OCI-M2 (cell line): ENCODE measurements at regions not wholly inside any gene's neighbourhood (a gene's known extent, or its start where the extent isn't known, plus 50 kb on each side); places are given as distances from the start of the nearest gene placed in this dataset.

Source experiments
- DNase-seq: peaks from one replicate; lab custom pipeline; 2025; ENCODE audit not compliant: unreplicated experiment; lab: John Stamatoyannopoulos, UW

DNA sequence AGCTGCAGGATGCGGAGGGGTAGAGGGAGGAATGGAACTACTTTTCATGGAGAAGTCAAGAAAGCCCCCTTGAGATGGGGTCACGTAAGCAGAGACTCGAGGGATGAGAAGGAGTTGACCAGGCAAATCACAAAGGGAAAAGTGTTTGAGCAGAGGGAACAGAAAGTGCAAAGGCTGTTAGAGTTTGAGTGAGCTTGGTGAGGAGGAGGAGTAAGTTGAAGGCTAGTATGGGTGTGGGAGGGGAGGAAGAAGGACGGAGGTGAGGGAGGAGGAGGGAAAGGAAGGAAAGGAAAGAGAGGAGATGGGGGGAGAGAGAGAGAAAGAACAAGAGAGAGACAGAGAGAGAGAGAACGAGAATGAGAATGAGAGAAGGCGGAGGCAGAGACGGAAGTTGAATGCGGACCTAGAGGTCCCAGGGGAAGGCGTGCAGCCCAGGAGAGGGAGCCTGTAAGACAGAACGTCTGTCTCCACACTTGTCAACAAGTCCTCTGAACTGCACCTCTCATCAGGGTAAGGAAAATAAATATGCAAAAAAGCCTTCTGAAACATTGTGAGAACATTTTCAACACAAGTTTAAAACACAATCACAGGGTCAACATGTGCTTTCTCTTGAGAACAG lies 279.8 kb upstream of the EEF2KMT start:
- no peak for DNase-seq

DNA sequence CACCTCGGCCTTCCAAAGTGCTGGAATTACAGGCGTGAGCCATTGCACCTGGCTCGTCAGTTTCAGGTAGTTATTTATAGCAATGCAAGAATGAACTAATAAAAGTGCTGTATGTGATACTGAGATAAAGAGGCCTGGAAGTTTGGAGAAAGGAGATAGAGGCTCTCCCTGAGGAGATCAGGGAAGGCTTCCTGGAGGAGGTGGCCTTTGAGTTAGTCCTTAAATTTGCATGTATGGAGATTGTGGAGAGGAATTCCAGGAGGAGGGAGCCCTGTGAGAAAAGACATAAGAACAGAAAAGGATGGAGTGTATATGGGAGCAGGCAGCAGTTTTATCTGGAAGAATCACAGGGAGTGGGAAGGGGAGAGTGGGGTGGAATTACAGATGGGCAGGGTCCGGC lies 276.6 kb upstream of the EEF2KMT start:
- no peak for DNase-seq

DNA sequence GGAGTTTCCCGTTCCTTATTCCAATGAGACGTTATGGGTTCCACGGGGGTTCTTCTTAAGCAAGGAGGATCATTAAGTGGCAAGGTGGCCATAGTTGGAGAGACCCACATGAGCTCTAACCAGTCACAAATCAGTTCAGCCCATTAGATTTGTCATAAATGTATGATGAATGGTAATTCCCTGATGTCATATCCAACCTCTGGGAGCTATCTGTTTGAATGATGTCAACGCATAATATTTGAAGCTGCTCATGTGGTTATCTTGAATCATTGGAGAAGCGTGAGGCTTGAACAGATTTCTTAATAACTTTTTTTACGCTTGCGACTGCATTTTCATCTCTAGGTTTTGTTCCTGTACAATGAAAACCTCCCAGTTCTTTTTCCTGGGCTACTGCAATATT lies 270.4 kb upstream of the EEF2KMT start:
- DNase-seq, result no peak

DNA sequence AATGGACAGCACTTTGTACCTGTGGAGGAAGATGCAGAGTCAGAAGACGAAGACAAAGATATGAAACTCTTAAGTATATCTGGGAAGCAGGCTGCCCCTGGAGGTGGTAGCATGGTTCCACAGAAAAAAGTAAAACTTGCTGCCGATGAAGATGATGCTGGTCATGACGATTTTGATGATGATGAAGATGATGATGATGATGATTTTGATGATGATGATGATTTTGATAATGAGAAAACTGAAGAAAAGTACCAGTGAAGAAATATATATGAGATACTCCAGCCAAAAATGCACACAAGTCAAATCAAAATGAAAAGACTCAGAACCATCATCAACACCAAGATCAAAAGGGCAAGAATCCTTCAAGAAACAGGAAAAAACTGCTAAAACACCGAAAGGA lies 268.5 kb upstream of the EEF2KMT start:
- no peak for DNase-seq

DNA sequence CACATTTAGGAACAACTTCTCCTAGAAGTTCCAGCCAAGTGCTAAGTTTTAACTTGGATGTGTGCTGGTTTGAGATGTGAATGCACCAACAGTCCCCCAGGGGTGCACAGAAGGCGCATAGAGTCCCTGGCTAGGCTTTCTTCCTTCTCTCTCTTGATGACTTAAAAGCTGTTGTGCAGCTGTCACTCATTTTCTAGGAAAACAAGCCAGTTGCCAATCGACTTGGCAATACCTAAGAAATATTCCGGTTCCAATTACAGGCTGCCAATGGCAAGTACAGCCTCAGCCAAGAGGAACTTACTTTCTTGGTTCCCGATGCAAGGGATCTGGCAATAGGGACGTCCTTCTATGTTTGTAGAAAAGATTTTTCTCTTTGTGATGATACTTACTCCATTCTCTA lies 266.6 kb upstream of the EEF2KMT start:
- no peak for DNase-seq

DNA sequence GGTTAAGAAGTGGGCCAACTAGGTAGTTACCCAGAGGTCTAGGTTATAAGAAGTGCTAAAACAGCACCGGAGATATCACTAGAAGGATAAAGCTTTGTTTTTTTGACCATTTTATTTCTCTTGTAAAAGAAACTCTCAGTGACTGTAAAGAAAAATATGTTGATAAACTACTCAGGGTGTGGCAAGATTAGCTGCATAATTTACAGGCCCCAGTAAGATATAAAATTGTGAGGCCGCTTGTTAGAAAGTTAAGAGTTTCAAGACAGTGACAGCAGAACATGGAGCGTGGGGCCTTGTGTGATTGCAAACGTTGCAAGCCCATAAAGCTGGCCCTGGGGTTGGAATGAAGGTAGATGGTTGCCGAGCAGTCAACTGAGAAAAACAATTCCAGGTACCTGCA lies 263.7 kb upstream of the EEF2KMT start:
- no peak for DNase-seq

DNA sequence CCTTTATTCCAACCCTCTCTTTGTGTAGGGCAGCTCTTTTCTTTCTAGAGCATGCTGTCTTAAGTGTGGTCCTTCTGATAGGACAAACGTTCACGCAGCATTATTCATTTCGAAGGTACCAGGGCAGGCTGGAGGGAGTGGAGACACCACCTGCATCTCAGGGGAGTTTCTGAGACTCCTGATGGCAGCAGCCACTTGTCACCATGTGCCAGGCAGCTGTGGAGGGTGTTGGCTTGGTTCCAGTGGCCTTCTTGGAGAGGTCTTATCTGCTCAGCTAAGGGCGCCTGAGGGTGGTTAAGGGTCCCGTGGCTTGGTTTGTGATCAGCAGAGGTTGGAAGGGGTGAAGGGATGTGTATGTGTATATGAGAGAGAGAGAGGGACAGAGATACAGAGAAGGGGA lies 257.1 kb upstream of the EEF2KMT start:
- DNase-seq, result no peak

DNA sequence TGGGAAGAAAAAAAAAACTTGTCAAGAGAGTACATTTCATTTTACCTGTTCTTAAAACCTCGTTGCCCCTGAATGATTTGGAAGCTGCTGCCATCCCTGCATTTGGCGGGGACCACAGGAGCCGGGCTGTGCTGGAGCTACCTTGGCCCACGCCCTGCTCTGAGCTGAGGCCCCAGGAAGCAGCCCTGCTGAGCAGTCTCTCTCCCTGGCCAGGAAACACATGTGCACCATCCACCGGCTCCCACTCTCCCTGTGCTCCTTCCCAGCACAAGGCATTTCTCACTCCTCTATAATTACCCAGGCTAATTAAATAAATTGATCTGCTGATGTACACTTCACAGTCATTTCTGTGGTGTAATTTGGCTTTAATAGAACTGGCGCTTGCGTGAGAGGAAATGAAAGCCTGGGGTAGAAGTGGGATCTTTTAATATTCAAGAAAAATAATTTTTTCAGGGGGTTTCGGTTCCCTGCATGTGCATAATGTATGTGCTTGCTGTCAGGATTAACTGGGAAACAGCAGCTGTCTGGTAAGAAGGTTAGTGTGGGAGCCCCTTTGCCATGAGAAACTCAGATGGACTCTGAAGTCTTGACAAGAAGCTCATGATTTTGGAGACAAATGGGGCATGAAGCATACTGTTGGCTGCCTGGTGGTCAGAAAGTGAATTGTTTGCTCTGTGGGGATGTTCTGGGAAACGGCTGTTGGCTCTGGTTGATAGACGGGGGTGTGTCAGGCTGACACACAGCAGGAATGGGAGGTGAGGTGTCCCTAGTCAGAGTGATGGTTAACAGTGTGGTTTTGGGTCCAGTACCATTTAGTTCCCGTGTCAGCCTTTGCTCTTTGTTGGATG lies 252.3 kb upstream of the EEF2KMT start:
- no peak for DNase-seq

DNA sequence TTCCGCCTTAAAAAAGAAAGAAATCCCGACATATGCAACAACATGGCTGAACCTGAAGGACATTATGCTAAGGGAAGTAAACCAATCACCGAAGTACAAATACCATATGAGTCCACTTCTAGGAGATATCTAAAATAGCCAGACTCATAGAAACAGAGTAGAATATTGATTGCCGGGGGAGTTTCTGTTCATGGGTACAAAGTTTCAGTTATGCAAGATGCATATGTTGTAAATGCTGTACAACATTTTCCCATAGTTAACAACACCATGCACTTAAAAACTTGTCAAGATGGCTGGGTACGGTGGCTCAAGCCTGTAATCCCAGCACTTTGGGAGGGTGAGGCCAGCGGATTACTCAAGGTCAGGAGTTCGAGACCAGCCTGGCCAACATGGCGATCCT lies 251.5 kb upstream of the EEF2KMT start:
- DNase-seq, result no peak

DNA sequence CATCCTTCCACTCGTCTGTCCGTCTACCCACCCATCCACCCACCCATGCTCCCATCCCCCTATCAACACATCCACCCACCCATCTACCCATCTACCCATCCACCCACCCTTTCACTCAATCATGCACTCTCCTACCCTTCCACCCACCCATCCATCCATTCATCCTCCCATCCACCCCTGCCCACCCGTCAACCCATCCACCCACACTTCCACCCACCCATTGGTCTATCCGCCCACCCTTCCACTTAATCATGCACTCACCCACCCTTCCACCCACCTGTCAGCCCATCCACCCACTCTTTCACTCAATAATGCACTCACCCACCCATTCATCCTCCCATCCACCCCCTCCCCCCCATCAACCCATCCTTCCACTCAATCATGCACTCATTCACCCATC lies 250.0 kb upstream of the EEF2KMT start:
- no peak for DNase-seq

DNA sequence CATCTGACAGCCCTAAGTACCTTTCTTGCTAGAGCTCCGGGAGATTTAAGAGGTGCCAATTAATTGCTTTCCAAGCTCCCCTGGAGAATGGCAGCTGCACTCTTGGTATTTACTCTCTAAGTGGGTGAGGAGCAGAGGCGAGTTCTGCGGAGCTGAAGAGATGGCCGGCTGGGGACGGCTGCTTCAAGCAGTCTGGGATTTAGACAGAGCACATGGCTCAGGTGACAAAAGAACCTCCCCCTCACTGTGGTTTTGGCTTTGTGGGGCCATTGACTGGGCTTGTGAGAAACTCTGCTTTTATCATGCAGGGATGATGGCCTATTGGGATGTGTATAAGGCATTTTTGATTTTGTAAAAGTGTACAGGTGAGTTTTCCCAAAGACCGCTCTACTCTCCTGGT lies 239.3 kb upstream of the EEF2KMT start:
- no peak for DNase-seq

DNA sequence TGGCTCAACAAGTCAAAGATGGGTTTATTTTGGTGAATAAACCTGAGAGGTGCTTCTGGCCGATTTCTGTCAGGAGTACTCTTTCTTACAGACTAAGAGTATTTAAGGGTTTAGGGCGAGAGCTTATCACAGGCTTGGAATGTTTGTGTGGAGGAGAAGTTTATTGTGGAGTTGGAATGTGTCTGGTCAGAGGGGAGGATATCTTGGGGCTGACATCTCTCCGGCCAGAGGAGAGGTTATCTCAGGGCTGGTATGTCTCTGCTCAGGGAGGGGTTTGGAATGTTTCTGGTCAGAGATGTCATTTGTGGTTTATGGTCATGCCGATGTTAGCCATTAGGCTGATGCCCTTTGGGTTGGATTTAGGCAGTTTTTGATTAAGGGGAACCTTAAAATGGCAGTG lies 236.4 kb upstream of the EEF2KMT start:
- no peak for DNase-seq

DNA sequence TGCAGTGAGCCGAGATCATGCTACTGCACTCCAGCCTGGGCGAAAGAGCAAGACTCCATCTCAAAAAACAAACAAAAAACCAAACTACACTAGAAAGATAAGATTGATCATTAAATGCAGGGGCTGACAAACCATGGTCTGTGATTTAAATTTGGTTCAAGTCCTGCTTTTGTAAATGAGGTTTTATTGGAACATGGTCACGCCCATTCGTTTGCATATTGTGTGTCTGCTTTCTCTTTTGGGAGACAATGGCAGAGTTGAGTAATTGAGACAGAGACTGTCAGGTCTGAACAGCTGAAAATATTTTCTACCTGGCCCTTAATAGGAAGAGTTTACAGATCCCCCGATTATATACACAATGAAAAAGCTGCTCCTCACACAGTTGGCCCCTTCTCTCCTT lies 235.5 kb upstream of the EEF2KMT start:
- no peak for DNase-seq

DNA sequence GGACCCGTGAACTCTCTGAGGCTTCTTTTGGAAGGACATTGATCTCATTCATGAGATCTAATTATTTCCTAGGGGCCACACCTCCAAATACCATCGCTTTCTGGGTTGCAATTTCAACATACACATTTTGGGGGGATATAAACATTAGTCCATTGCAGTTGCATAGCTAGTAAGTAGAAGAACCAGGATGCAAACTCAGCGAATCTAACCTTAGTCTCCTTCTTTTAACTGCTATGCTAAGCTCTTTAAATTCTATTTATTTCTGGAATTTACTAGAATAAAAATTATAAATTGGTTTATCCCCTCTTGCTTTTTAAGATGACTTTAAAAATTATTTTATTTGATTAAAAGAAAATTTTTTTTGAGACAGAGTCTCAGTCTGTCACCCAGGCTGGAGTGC lies 232.5 kb upstream of the EEF2KMT start:
- no peak for DNase-seq

DNA sequence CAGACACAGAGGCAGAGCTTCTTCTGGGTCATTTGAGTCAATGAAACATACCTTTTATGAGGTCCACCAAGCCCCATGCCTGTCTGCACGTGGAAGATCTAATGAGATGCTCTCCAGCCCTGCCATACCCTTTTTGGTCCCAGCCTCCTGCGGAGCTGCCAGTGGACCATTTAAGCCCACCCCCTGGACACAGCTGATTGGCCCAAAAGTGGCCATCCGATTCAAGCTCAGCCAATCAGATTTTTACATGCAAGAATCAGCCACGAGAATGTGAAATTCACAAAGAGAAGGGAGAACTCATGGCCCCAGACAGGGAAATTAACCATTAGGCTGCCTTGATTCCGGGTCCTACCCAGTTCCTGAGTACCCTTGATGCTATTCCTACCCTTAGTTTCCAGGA lies 231.0 kb upstream of the EEF2KMT start:
- no peak for DNase-seq

DNA sequence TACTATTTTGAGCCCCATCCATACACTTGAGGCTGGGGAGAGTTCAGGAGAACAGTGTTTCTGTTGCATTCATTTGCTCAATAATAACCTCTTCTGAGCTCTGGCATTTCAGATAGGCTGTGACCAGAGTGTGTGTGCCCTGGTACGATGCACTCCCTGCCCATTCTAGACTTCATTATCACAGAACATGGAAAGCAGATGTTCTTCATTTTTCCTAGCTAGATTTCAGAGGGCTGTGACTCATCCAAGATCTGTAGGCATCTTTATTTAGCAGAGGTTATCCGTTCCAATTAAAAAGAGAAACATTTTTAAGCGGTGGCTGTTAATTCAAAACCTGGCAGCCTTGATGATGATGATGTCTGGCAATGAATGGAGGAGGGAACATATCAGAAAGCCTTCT lies 228.8 kb upstream of the EEF2KMT start:
- no peak for DNase-seq

DNA sequence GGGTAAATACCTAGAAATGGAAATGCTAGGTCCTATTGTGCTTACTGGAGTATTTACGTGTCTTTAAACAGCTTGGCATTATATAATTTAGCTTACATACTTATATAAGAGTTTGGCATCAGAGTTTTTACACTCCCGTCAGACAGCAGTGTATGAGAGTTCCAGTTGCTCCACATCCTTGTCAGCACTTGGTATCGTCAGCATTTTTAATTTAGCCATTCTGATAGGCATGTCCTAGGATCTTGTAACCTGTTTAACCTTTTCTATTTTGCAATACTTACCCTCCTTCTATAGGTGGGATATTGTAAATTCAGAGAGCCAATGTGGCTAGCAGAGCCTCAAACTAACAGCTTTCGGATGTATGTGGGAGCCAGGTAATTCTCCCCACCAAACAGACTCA lies 228.3 kb upstream of the EEF2KMT start:
- DNase-seq, result no peak

DNA sequence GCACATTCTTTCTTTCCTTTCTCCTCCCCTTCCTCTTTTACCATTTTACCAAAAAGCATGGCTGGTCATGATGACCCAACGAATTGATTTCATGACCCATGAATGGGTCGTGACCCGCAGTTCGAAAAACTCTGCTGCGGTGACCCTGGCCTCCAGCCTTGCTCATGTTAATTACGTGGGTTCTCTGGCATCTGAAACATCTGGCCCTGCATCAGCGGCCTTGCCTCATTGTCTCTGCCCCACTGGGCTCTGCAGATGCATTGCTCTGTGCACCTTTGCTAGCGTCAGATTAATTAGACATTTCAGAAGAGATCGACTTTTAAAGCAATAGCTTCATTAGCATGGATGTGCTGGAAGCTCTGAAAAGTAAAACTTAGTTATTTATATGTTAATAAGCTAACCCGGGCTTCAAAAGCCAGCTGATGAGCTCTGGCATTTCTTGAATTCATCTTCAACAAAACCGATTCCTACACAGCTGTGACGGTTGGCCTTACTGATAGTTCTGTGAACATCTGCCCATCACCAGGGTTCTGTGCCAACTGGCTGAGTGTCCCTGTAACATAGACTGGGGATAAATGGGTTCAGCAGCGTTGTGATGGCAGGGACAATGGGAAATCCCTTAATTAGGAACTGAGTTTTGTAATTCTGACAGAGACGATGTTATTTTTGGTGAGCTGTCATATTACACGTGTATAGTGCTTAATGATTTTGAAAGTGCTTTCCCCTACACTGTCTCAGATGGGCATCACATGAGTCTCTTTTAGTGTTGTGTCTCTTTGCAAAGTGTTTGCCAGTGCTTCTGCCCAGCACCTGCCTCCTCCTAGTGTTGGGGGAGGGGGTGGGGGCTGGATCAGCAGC lies 225.9 kb upstream of the EEF2KMT start:
- no peak for DNase-seq

DNA sequence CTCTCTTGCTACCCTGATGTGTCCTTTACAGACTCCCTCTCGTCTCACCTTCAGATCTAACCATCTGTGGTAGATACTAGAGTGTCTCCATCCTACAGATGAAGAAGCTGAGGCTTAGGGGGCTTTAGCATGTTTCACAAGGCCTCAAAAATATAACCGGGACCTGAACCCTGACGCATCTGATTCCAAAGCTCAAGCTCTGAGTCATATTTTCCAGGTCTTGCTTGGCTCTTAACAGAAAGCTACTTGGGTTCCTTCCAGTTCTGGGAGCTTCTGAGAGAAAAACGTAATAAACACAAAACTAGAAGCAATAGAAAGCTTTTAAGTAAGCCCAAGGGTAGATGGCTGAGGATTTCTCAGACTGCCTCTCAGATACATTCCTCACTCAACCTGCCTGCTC lies 224.3 kb upstream of the EEF2KMT start:
- no peak for DNase-seq

DNA sequence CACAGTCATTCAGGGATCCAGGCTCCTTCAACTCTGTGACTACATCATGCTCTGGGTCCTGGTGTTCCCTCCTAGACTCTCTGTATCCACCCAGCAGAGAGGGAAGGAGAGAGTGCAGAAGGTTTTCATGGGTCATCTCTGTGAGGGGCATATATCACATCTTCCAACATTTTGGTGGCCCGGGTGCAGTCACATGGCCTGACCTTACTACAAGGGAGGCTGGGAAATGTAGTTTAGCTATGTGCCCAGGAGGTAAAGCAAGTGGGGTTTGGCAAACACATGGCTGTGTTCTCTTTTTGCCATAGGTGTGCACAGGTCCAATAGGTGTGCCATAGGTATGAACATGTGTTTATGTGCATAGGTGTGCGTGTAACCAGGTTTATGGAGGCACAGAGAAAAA lies 222.2 kb upstream of the EEF2KMT start:
- no peak for DNase-seq

DNA sequence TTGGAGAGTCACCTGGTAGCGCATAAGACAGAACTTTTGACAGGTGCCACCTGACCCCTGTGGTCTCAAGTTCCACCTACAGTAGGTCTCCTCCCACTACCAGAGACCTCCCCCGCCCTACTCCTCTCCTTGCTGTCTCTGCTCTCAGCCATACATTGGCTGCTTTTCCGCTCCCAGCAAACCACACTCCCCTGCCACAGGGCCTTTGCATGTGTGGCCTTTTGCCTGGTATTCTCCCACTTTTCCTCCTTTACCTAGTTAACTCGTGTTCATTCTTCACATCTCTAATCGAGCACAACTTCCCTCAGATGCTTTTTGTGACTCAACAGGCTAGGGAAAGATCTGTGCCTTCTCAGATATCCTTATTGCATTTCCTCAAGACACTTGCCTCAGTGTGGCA lies 218.3 kb upstream of the EEF2KMT start:
- DNase-seq, result no peak

DNA sequence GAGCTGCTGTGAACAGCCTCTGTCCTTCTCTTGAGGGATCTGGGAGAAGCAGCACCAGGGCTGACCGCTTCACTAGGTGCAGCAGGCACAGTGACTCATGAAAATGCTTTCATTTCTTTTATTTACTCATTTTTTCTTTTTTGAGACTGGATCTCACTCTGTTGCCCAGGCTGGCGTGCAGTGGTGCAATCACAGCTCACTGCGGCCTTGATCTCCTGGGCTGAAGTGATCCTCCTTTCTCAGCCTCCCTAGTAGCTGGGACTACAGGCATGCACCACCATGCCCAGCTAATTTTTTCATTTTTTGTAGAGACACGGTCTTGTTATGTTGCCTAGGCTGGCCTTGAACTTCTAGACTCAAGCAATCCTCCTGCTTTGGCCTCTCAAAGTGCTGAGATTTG lies 216.8 kb upstream of the EEF2KMT start:
- no peak for DNase-seq
